ENCODE measurements at regions not wholly inside any gene's neighbourhood (a gene's known extent, or its start where the extent isn't known, plus 50 kb on each side); places are given as distances from the start of the nearest gene placed in this dataset.
"Not testable (repeated sequence)": the region's sequence is repeated elsewhere in the genome, so short reads cannot be mapped to it uniquely, and the experiment has no call there.

DNA sequence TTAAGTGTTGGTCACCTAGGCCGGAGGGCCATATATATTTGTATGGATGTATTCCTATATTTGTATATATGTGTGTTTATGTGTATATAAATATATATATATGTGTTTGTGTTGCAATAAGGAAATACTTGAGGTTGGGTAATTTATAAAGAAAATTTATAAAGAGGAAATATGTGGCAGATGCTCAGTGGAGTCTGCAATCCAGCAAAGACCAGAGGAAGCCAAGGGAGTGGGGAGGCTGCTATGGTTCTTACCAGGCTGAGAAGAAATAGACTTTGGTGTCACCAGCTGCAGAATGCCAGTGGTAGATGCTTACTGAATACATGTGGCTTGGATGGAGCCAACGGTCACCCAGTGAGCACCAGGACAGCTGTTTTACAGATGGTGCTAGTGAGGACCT lies 97.4 kb upstream of the ELOVL5 start:
- DNase-seq = no peak

DNA sequence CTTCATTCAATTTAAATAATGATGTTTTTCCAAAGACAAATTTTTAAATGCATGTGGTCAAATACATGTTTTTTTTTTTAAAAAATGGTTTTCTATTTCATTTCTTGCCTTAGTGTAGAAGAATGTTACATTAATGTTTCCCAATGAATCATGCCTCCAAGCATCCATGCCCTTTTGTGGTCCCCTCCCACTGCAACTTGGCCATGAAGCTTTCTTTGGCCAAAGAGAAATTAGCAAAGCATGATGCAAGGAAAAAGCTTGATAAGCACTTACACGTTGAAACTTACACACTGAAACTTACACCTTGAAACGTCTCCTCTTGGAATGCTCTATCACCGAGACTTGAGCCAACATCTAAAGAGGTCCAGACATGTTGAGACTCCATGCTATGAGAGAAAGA lies 93.0 kb upstream of the ELOVL5 start:
- ATAC-seq (ENCODE audit: poor library complexity) (no peak), DNase-seq (no peak)
- intact Hi-C loops (cut with DNase I) = no loop called here

More for the DNA sequence above, 97.4 kb upstream of the ELOVL5 start:
- intact Hi-C loops (cut with DNase I) = no loop called here
- no peak for ATAC-seq (ENCODE audit: poor library complexity)

DNA sequence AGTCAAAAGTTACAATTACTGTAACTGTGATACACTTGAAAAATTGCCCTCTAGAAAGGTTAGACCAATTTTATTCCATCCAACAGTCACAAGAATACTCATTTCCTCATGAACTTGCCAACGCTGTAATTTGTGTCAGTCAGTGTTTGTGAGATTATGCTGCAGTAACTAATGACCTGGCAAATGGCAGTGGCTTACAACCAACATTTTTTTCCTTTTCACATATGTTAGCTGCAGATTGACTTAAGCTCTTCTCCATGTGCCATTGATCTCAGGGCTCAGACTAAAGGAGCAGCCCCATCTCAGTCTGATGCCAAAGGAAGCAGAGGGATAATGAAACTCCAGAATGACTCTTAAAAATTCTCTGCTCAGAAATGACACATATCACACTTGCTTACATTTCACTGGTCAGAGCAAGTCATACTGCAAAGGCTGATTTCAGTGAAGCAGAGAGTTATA lies 92.3 kb upstream of the ELOVL5 start:
- intact Hi-C loops (cut with DNase I) = no loop called here
- no peak for ATAC-seq (ENCODE audit: poor library complexity)

DNA sequence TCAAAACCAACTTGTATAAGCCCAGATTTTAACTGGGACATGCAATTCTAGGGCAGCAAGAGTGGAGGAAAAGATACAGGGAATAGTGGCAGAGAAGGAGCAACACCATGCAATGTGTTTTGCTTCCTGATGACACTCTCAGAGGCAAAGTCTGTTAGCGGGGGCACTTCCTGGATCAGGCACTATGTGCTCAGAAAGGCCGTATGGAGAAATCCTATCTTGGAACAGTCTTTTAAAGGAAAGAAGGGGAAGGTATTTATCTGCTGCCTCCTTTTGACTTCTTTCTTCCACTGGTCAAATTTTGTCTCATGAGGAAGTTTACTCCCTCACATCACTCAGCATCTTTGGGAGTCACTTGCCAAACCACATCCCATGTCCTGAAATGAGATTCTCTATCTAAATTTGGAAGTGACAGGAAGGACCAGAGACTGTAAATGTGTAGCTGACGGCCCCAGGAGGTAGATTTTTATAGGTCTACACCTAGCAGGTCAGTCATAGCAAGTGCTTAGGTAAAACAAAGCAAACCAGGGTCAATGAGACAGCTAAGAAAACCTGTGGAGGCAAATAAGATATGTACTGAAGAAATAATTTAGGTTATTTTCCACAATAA lies 91.7 kb upstream of the ELOVL5 start:
- DNase-seq (no peak), ATAC-seq (ENCODE audit: poor library complexity) (no peak)
- intact Hi-C loops (cut with DNase I) = no loop called here

More for the DNA sequence above, 92.3 kb upstream of the ELOVL5 start:
- DNase-seq = no peak

DNA sequence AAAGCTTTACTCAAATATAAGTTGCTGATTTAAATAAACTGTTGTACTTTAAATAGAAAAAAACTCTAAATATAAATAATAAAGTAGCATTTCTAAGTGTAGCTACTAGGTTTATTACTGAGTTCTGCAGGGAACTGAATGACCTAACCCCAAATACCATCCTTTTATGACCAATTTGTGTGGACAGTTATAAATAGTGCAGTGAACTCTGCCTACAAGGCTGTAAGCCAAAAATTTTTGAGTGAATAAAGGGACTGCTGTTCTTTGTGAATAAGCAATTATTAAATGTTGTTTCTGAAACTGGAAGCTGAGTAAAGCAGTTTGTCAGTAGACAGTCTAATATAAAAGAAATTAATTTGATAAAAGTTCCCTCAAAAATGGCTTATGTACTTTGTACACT lies 90.8 kb upstream of the ELOVL5 start:
- DNase-seq = no peak
- ATAC-seq (ENCODE audit: poor library complexity) = peak; percentile 61
- intact Hi-C loops (cut with DNase I) = no loop called here

DNA sequence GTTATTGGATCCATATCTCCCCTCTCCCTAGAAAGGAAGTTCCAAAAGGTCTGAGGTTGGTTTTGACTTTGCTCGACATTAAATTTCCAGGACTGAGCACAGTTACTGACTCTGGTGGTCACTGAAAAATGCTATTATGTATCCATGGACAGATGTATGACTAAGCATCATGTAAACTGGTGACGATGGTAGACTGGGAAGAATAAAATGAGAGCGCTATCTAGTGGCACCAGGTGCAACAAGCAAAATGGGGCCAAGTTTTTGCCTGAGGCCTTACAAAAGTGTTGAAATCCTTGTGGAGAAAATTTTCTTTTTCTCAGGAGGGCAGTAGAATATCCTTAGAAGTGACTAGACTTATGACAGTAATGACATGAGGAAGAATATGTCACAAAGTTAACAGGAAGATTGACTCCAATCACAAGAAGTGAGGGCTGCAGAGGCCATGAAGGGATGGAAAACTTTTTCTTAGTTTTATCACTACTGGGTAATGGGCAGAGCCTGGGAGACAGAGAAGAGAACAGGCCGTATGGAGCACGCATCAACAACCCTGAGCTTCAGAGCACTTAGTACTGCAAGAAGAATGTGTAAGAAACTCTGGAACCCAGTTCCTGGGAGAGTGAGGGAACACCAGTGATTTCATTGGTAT lies 88.9 kb upstream of the ELOVL5 start:
- ATAC-seq (ENCODE audit: poor library complexity) = peak; percentile 39
- no peak for DNase-seq
- intact Hi-C loops (cut with DNase I) = no loop called here

DNA sequence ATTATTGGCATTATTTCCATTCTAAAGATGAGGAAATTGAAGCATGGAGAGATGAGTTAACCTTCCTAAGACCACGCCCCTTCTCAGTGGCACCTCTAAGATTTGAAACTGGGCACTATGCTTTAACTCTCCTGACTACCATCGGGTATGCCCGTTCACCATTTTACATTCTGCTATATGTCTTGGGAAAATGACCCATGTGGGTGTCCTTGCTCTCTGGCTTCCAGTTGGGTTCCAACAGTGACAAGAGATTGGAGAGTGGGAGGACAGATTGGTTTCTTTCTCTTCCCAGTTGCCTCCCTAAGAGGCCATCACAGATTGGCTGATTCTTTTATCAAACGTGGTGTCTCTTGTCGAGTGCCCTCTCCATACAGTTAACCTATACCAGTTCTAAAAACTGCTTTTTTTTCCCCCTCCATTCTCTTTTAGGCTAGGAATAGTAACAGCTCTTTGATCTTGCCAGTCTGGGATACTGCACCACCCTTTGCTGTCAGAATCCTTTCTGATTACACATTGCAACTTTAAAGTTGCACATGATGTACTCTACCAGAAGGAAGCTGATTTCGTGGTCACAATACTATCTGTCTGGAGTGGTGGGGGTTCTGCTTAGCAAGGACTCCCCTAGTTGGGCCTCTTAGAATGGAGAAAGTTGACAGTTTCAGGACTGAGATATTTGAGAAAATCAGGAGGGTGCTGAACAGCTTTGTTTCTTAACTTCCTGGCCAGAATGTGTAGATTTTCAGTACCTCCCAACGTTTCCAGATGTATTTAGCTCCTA lies 88.0 kb upstream of the ELOVL5 start:
- ATAC-seq (ENCODE audit: poor library complexity) = no peak
- intact Hi-C loops (cut with DNase I) = no loop called here

DNA sequence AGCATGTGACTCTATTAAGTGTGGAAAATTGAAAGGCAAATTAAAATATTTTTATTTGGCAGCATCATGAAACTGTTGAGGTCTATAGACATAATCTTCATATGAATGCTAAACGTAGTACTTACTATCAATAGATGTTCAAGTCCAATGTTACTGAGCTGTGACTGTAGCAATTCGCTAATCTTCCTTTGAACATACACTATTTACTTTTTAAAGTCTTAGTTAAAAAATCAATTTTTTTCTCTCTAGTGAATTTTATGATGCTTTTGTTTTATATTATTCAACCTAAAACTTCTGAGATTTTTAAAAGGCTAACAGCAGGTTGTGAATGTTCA lies 85.2 kb upstream of the ELOVL5 start:
- DNase-seq (no peak), ATAC-seq (ENCODE audit: poor library complexity) (no peak)
- intact Hi-C loops (cut with DNase I) = no loop called here

More for the DNA sequence above, 88.0 kb upstream of the ELOVL5 start:
- DNase-seq = no peak

DNA sequence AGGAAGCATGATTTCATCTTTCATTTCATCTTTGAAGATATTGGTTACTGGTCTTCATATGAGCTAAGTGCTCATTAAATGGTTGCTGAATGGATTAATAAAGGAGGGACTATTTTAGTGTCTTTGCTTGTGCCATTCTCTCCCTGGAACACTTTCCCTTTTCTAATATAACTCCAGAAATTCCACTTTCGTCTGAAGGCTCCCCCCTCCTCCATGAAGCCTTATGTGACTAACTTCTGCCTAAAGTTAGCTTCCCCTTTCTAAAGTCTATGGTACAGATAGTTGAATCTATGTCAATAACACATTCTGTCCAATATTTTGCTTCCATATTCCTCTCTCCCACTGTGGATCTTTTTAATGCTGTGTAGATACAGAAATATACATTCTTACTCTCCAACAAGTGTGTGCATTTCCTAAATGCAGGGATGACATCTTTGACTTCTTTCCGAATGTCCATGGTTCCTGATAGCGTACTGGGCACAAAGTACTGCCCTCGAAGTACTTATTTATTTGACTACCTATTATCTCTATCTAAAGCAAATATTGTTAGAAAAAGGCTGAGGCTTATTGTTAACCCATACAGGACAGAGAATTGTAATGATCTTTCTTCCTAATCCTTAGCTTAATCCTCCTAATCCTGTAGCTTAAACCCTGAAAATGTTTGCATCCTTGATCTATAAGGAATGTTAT lies 84.7 kb upstream of the ELOVL5 start:
- no peak for ATAC-seq (ENCODE audit: poor library complexity)
- no peak for DNase-seq
- intact Hi-C loops (cut with DNase I) = no loop called here

DNA sequence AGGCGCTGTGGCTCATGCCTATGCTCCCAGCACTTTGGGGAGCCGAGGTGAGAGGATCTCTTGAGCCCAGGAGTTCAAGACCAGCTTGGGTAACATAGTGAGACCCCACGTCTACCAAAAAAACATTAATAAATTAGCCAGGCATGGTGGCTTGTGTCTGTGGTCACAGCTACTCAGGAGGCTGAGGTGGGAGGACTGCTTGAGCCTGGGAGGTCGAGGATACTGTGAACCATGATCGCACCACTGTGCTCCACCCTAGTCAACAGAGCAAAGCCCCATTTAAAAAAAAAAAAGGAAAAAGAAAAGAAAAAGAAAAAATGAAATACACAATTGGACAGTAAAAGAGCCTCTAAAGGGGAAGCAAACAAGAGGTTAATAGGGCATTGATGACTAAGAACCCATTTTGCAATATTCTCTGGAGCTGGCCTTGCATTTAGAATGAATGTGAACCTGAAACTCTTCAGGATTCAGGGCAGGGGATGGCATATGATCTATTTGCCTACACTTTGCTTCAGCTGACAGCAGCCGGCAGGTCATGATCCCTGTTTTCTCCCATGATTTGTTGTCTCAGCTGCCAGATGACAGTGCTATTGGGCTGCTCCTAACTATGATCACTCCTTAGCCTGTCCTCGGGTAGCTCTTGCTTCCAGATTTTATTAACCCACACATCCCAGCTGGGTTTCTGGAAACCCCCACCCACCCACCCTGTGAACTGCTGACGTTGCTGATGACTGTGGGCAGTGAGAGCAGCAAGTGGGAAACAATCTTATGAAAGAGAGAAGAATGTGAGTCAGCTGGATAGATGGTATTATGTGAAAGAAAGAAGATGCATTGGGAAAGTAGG lies 83.8 kb upstream of the ELOVL5 start:
- ATAC-seq (ENCODE audit: poor library complexity) (peak; percentile 25), DNase-seq (no peak)
- intact Hi-C loops (cut with DNase I) = no loop called here

DNA sequence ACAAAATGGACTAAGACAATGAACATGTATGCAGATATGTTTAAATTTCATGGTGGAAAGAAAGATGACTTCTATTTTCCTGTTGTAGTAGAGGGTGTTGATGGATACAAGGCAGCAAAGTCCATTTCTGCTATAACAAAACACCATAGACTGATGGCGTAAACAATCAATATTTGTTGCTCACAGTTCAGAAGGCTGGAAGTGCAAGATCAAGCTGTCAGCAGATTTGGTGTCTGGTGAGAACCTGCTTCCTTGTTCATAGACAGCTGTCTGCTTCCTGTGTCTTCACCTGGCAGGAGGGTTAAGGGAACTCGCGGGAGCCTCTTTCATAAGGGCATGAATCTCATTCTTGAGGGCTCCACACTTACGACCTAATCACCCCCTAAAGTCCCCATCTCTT lies 83.0 kb upstream of the ELOVL5 start:
- ATAC-seq (ENCODE audit: poor library complexity) (no peak), DNase-seq (no peak)
- intact Hi-C loops (cut with DNase I) = no loop called here

DNA sequence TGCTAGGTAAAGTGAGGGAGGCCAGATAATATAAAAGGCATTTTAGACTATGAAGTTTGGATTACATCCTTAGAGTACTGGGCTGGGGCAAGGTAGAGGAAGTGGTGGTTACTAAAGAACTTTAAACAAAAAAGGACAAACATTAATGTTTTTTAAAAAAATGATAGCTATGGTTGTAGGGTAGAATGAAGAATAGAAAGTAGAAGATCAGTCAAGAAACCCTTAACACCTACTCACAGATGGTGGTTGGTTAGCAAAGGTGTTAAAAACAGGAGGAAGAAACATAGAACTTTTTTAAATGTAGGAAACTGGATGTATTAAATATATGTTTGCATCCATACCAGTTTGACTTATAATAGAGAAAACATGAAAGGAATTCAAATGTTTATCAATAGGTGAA lies 80.7 kb upstream of the ELOVL5 start:
- no peak for ATAC-seq (ENCODE audit: poor library complexity)
- intact Hi-C loops (cut with DNase I) = no loop called here

DNA sequence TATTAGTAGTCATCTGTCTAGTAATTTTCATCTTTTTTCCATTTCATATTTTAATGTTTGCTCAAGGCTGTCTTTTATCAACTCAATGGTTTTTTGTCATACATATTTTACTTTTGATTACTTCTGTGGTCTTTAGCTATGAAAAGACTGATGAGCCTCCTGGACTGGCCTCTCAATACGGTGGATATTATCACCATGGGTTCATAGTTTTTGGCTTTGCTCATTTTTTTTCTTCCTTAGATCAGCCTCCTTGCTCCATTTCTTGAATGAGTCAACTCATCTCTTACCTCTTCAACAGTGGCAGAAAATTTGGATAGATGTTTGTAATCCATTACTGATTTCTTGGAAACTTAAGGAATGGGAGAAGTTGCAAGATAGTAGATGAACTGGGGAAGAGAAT lies 80.1 kb upstream of the ELOVL5 start:
- no peak for DNase-seq
- intact Hi-C loops (cut with DNase I) = no loop called here
- ATAC-seq (ENCODE audit: poor library complexity) = no peak

More for the DNA sequence above, 80.7 kb upstream of the ELOVL5 start:
- no peak for DNase-seq

DNA sequence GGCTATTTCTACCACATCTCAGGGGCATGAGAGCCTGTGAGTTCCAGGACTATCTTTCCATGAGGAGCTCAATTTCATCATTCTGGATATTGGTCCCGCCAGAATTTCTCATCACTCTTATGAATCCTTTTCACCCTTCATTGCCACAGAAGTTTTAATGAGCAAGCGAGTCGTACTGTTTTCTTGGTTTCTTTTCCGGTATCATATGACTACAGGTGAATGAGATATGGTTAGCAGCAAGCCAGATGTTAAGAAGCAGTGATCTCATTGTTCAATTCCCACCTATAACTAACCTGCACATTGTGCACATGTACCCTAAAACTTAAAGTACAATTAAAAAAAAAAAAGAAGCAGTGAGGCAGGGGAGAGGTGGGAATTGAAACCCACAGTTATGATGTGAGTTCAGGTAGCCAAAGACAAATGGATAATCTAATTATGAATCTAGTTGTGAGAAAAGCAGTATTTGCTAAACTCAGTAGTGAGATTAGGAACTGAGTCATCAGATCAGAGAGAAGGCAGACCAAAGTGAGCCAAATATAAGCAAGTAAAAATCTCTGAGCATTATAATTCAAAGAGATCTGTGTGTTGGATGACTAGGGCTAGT lies 78.0 kb upstream of the ELOVL5 start:
- ATAC-seq (ENCODE audit: poor library complexity) (no peak), DNase-seq (no peak)
- intact Hi-C loops (cut with DNase I) = no loop called here

DNA sequence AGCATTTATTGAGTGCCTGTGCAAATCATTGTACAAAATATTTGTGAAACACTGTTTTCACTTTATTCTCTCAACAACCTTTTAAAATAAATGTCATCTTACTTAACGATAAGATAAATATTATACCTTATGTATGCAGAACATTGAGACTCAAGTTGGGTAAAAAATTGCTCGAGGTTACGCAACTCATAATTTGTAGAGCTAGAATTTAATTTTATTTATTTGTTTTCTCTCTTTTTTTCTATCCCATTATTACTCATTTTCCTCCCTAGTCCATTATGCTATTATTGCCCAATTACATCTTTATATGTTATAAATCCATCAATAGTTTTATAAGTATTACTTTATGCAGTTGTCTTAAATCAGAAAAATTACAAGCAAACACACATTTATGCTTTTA lies 77.4 kb upstream of the ELOVL5 start:
- DNase-seq (no peak), ATAC-seq (ENCODE audit: poor library complexity) (no peak)
- intact Hi-C loops (cut with DNase I) = no loop called here

DNA sequence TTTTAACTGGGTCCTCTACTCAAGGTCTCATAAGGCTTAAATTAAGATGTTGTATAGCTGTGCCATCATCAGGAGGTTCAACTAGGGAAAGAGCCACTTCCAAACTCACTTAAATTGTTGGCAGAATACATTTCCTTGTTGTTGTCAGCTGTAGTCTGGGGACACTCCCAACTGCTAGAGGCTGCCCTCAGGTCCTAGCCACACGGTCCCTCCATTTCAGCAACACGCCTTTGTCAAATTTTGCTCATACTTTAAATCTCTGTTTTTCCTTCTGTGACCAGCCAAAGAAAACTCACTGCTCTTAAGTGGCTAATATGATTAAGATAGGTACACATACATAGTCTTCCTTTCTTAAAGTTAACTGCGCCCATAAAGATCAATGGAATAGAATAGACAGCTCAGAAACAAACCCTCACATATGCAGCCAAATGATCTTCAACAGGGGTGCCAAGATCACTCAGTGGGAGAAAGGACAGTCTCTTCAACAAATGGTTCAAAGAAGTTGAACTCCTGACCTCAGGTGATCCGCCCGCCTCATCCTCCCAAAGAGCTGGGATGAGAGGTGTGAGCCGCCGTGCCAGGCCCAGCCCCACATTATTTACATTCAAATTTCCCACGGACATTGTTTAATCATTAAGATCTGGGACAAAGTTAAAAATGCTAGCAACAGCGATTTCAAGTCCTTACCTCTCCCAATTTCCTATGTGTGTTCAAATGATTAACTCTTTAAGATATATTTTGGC lies 76.4 kb upstream of the ELOVL5 start:
- DNase-seq = no peak
- no peak for ATAC-seq (ENCODE audit: poor library complexity)
- intact Hi-C loops (cut with DNase I) = no loop called here

DNA sequence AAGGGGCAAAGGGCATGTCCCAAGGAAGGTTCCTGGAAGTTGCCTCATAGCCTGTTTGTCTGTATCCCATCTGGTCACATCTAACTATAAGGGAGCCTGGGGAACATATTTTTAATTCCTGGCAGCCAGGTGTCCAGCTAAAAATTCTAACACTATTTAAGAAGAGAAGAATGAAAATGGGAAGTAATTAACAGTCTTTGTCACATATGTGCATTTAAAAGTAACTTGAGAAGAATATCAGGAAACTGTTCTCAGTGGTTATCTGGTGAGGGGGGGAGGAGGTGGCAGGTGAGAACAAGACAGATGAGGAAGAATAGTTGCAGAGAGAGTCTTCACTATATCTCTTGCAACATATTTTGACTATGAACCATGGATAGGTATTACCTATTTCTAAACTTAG lies 75.5 kb upstream of the ELOVL5 start:
- ATAC-seq (ENCODE audit: poor library complexity) (no peak), DNase-seq (no peak)
- intact Hi-C loops (cut with DNase I) = no loop called here

DNA sequence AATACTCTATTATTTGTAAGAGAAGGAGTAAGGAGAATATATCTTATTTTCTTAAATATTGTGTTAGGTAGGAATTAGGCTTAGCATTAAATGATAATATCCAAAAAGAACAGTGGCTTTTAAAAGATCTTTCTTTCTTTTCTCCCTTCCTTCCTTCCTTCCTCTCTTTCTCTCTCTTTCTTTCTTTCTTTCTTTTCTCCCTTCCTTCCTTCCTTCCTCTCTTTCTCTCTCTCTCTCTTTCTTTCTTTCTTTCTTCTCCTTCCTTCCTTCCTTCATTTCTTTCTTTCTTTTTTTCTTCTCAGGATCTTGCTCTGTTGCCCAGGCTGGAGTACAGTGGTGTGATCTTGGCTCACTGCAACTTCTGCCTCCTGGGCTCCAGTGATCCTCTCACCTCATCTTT lies 74.8 kb upstream of the ELOVL5 start:
- ATAC-seq (ENCODE audit: poor library complexity); intact Hi-C loops (cut with DNase I); DNase-seq: not testable (repeated sequence)

All from Right ventricle myocardium superior (tissue), 1 donor.